ENCODE measurements at regions not wholly inside any gene's neighbourhood (a gene's known extent, or its start where the extent isn't known, plus 50 kb on each side); places are given as distances from the start of the nearest gene placed in this dataset.

- no peak for TF ChIP-seq POLR2A (IDR thresholded peaks at IDR 0.05; ENCODE audit: low read depth, low read length)
- no peak for TF ChIP-seq POLR2AphosphoS5 (IDR thresholded peaks at IDR 0.05; ENCODE audit: low read depth, low read length)
These were observed 563.0 kb upstream of the NR3C2 start for GRCh38 chr4:149005191-149005590.
